Testis (tissue), 2 donors: ENCODE measurements at regions not wholly inside any gene's neighbourhood (a gene's known extent, or its start where the extent isn't known, plus 50 kb on each side); places are given as distances from the start of the nearest gene placed in this dataset.

ENCODE experiments used
- CTCF ChIP-seq, 3 experiments: fragments of 450-650 bp in 2 of 3; fragments of 200-600 bp in 1 of 3; sonication (generic) in 1 of 3; IDR thresholded peaks; one replicate each; pipeline ENCODE4 v1.5.1; 2016 to 2019; ENCODE audit warnings: antibody characterized with exemption in 3 of 3, mild to moderate bottlenecking in 2 of 3, moderate library complexity in 1 of 3
- POLR2A ChIP-seq: fragments of 450-650 bp; IDR thresholded peaks from one replicate; pipeline ENCODE4 v1.6.1; 2017; ENCODE audit warnings: antibody characterized with exemption, mild to moderate bottlenecking, moderate library complexity

DNA sequence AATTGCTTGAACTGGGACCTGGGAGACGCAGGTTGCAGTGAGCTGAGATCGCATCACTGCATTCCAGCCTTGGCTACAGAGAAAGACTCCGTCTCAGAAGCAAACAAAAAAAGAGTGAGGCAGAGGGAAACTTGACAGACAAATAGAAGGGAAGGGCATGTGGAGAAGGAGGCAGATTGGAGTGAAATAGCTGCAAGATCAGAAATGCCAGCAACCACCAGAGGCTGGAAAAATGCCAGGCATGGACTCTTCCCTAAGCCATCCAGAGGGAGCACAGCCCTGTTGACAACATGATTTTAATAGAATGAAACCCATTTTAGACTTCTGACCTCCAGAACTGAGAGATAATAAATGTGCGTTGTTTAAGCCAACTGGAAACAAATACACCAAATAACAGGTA lies 447.2 kb upstream of the SPHKAP start:
- no peak for TF ChIP-seq CTCF (IDR thresholded peaks at IDR 0.05)
- no peak for TF ChIP-seq POLR2A
